ENCODE measurements at regions not wholly inside any gene's neighbourhood (a gene's known extent, or its start where the extent isn't known, plus 50 kb on each side); places are given as distances from the start of the nearest gene placed in this dataset.
A peak's percentile ranks its signal among the peaks of the same experiment; 100 is the strongest.

GRCh38 chr3:18765662-18766061 lies 340.5 kb upstream of the SATB1 start:
- WGBS, 4 donors = 58 to 90% (median 81%) methylated on average over 1 of the region's 1 CpG
- intact Hi-C loops (cut with DNase I) = no loop called here
- TF ChIP-seq CTCF (IDR thresholded peaks at IDR 0.05) = no peak
- no peak for TF ChIP-seq POLR2A (IDR thresholded peaks at IDR 0.05)
- no peaks in the 10 kb centered on the region for H3K9me3 ChIP-seq (replicated peaks in 1 of 3)
- no peaks in the 10 kb centered on the region for H3K4me1 ChIP-seq (replicated peaks in 1 of 2)
- no peaks in the 10 kb centered on the region for H3K36me3 ChIP-seq (replicated peaks in 1 of 2)
- no peaks in the 10 kb centered on the region for H3K27me3 ChIP-seq
- H3K4me3 ChIP-seq = no peak overlapping the region
- no peak overlapping the region for H3K27ac ChIP-seq
- no peak for DNase-seq

- WGBS, 4 donors = 31 to 48% (median 42%) methylated on average over 5 of the region's 5 CpGs
Observed at GRCh38 chr3:18765161-18765560, 340.0 kb upstream of the SATB1 start.

DNA sequence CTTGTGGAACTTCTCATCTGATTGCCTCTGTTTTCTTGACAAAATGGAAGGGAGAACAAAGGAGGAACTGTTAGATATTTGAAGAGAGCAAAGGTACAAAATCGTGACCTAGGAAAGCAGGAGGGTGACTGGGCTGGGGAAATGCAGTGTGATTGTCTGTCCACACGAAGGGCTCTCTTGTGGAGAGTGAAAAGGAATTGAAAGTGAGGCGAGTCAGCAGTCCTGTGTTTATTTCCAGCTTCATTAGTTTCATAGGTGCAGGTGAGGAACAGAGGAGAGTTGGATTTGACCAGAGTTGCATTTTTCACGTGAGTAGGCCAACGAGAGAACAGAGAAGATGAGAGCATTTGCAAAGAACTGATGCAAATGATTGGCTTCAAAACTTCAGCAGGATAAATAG lies 336.4 kb upstream of the SATB1 start:
- Histone ChIP-seq H3K4me3 (no peak overlapping the region), H3K4me1 (replicated peaks in 1 of 2) (no peaks in the 10 kb centered on the region), H3K27me3 (no peaks in the 10 kb centered on the region), H3K36me3 (replicated peaks in 1 of 2) (no peaks in the 10 kb centered on the region), H3K9me3 (replicated peaks in 1 of 3) (no peaks in the 10 kb centered on the region), H3K27ac (no peak overlapping the region)
- intact Hi-C loops (cut with DNase I) = no loop called here
- no peak for TF ChIP-seq POLR2A (IDR thresholded peaks at IDR 0.05)
- TF ChIP-seq CTCF (IDR thresholded peaks at IDR 0.05) = no peak
- WGBS, 4 donors = 39 to 65% (median 58%) methylated on average over 5 of the region's 5 CpGs
- no peak for DNase-seq

More at GRCh38 chr3:18765161-18765560, 340.0 kb upstream of the SATB1 start:
- Histone ChIP-seq H3K27ac (no peak overlapping the region), H3K36me3 (replicated peaks in 1 of 2) (no peaks in the 10 kb centered on the region), H3K9me3 (replicated peaks in 1 of 3) (no peaks in the 10 kb centered on the region), H3K27me3 (no peaks in the 10 kb centered on the region), H3K4me3 (no peak overlapping the region), H3K4me1 (replicated peaks in 1 of 2) (no peaks in the 10 kb centered on the region)
- intact Hi-C loops (cut with DNase I) = no loop called here
- DNase-seq = no peak
- TF ChIP-seq POLR2A (IDR thresholded peaks at IDR 0.05) = no peak
- no peak for TF ChIP-seq CTCF (IDR thresholded peaks at IDR 0.05)

GRCh38 chr3:18758047-18758704 lies 333.0 kb upstream of the SATB1 start:
- TF ChIP-seq POLR2A (IDR thresholded peaks at IDR 0.05) (no peak), CTCF (IDR thresholded peaks at IDR 0.05) (peak; percentile 10 to 51 (median 46))
- intact Hi-C loops (cut with DNase I) = no loop called here
- no peak overlapping the region for H3K4me3 ChIP-seq
- no peaks in the 10 kb centered on the region for H3K9me3 ChIP-seq (replicated peaks in 1 of 3)
- H3K36me3 ChIP-seq (replicated peaks in 1 of 2) = no peaks in the 10 kb centered on the region
- no peak overlapping the region for H3K27ac ChIP-seq
- DNase-seq = no peak
- H3K27me3 ChIP-seq = no peaks in the 10 kb centered on the region
- WGBS, 4 donors = 46 to 56% (median 48%) methylated on average over 4 of the region's 4 CpGs
- no peaks in the 10 kb centered on the region for H3K4me1 ChIP-seq (replicated peaks in 1 of 2)

All from adrenal gland (tissue), 9 donors.